Ishikawa (cell line): ENCODE measurements at regions not wholly inside any gene's neighbourhood (a gene's known extent, or its start where the extent isn't known, plus 50 kb on each side); places are given as distances from the start of the nearest gene placed in this dataset.

Experiments
- CEBPB ChIP-seq: IDR thresholded peaks from 2 replicates; pipeline ENCODE4 v1.6.1; 2012
- CREB1 ChIP-seq: IDR thresholded peaks from 2 replicates; pipeline ENCODE4 v1.6.1; 2012; ENCODE audit warnings: low read depth
- EGR1 ChIP-seq: IDR thresholded peaks from 2 replicates; pipeline ENCODE4 v1.6.1; 2012
- EP300 ChIP-seq: IDR thresholded peaks from 2 replicates; pipeline ENCODE4 v1.6.1; 2012; ENCODE audit warnings: borderline replicate concordance
- FOXM1 ChIP-seq: IDR thresholded peaks from 2 replicates; pipeline ENCODE4 v1.6.1; 2012; ENCODE audit warnings: low read depth, borderline replicate concordance
- MAX ChIP-seq: IDR thresholded peaks from 2 replicates; pipeline ENCODE4 v1.6.1; 2012
- NFIC ChIP-seq: IDR thresholded peaks from 2 replicates; pipeline ENCODE4 v1.6.1; 2012
- RAD21 ChIP-seq: IDR thresholded peaks from 2 replicates; pipeline ENCODE4 v1.6.1; 2012; ENCODE audit warnings: low read depth
- REST ChIP-seq: IDR thresholded peaks from 2 replicates; pipeline ENCODE4 v1.6.1; 2012; ENCODE audit warnings: low read depth, mild to moderate bottlenecking
- TAF1 ChIP-seq: IDR thresholded peaks from 2 replicates; pipeline ENCODE4 v1.6.1; 2012; ENCODE audit warnings: low read depth, mild to moderate bottlenecking
- TCF12 ChIP-seq: IDR thresholded peaks from 2 replicates; pipeline ENCODE4 v1.6.1; 2012; ENCODE audit warnings: low read depth
- TEAD4 ChIP-seq: IDR thresholded peaks from 2 replicates; pipeline ENCODE4 v1.6.1; 2012
- USF1 ChIP-seq: IDR thresholded peaks from 2 replicates; pipeline ENCODE4 v1.6.1; 2012
- YY1 ChIP-seq: IDR thresholded peaks from 2 replicates; pipeline ENCODE4 v1.6.1; 2012; ENCODE audit warnings: low read depth
- ZBTB7A ChIP-seq: IDR thresholded peaks from 2 replicates; pipeline ENCODE4 v1.6.1; 2012; ENCODE audit warnings: low read depth

GRCh38 chr5:2306711-2307110 lies 424.0 kb upstream of the IRX4 start:
- no peak for TF ChIP-seq CEBPB
- no peak for TF ChIP-seq TCF12
- TF ChIP-seq TEAD4, result no peak
- no peak for TF ChIP-seq NFIC
- no peak for TF ChIP-seq RAD21
- TF ChIP-seq CREB1, result no peak
- TF ChIP-seq TAF1, result no peak
- TF ChIP-seq REST, result no peak
- no peak for TF ChIP-seq EGR1
- no peak for TF ChIP-seq FOXM1
- no peak for TF ChIP-seq MAX
- no peak for TF ChIP-seq EP300
- TF ChIP-seq USF1, result no peak
- no peak for TF ChIP-seq YY1
- TF ChIP-seq ZBTB7A, result no peak

- TF ChIP-seq TAF1 (no peak), YY1 (no peak), FOXM1 (no peak), MAX (no peak), USF1 (no peak), CEBPB (no peak), ZBTB7A (no peak), TCF12 (no peak)
Measured at GRCh38 chr5:2303431-2304100, 420.8 kb upstream of the IRX4 start.

DNA sequence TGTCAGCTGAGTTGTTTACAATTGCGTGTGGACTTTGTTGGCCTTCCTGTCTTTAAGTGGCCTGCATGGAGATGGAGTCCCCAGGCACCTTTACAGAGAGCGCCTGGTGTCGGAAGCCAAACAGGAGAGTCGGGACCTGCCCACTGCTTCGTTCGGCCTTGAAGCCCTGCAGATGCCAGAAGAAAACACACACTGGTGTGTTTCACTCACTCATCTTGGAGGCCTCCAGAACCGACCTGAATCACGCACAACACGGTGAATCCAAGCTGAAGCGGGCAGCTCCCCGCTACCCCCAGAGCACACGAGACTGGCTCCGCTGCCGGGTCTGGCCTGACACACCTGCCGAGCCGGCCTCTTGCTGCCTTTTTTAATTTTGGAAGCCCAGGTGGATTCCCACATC lies 419.4 kb upstream of the IRX4 start:
- TF ChIP-seq CEBPB (no peak), MAX (no peak), YY1 (no peak), USF1 (no peak), NFIC (no peak), EP300 (no peak), TEAD4 (no peak), ZBTB7A (no peak), RAD21 (no peak), FOXM1 (no peak), CREB1 (no peak), REST (no peak), EGR1 (no peak)

DNA sequence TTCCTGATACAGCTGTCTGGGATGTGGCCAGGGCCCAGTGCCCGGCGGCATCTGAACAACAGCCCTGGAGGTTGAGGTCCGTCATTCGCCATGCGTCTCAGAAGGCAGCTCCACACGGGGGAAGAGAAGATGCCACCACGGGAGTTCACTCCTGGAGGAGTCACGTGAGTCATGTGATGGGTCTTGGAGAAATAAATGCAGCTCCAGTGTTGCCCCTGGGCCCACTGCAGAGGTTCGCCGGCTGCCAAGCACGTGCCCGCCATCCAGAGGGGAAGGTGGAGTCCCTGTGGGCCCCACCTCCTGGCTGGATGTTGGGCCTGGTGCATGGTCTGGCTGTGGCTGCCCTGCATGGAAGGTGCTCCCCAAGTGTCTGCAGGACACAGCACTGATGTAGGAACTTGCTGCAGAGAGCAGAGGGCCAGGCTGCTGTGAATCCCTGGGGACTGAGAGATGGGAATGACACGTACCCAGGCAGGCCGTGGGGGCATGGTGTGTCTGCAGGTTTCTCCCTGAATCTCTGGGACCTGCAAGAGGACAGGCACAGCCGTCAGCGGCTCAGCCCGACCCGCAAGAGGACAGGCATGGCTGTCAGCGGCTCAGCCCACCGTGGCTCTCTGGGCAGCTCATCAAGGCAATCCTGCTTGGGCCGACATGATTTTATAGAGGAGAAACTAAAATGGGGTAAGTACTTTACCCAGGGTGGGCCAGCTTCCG lies 418.3 kb upstream of the IRX4 start:
- TF ChIP-seq ZBTB7A (no peak), EGR1 (no peak), USF1 (no peak), CREB1 (no peak), TCF12 (no peak), MAX (no peak), CEBPB (no peak)

DNA sequence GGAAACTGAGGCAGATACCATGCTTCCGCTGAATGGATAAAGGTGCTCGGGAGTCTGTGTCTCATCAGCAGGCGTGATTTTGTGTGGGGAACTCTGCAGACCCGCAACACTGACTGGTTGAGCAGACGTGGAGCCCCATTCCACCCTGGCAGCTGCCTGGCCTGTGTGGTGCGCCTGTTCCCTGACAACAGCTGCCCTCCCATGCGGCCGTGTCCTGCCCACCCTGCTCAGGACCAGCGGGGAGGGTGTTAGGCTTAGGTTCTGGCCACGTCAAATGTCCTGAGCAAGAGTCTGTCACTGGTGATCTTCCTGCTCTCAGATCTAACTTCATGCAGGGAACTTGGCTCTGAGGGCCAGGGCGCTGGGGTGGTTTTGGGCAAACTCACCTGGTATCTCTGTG lies 417.7 kb upstream of the IRX4 start:
- TF ChIP-seq TAF1 (no peak), RAD21 (no peak), YY1 (no peak), EGR1 (no peak), REST (no peak), CREB1 (no peak), USF1 (no peak), TEAD4 (no peak), TCF12 (no peak), ZBTB7A (no peak), EP300 (no peak), CEBPB (no peak), MAX (no peak), FOXM1 (no peak), NFIC (no peak)
